ENCODE measurements at regions not wholly inside any gene's neighbourhood (a gene's known extent, or its start where the extent isn't known, plus 50 kb on each side); places are given as distances from the start of the nearest gene placed in this dataset.

- TF ChIP-seq CTCF (IDR thresholded peaks at IDR 0.05; ENCODE audit: borderline replicate concordance, extremely low read depth, low read length, poor library complexity, severe bottlenecking): no peak
- TF ChIP-seq EZH2 (IDR thresholded peaks at IDR 0.05; ENCODE audit: borderline replicate concordance, low read depth, low read length, severe bottlenecking): no peak
Observed at GRCh38 chr14:28407031-28407825, 359.4 kb upstream of the FOXG1 start.
